NCI-H526 (cell line): ENCODE measurements at regions not wholly inside any gene's neighbourhood (a gene's known extent, or its start where the extent isn't known, plus 50 kb on each side); places are given as distances from the start of the nearest gene placed in this dataset.

Experiments
- DNase-seq, 2 experiments: peaks; one replicate each; lab custom pipeline; 2025; lab: John Stamatoyannopoulos, UW

GRCh38 chr6:127641905-127642304 lies 64.9 kb downstream of the C6orf58 start:
- peak; percentile 2 to 66 for DNase-seq
